ENCODE measurements at regions not wholly inside any gene's neighbourhood (a gene's known extent, or its start where the extent isn't known, plus 50 kb on each side); places are given as distances from the start of the nearest gene placed in this dataset.

DNA sequence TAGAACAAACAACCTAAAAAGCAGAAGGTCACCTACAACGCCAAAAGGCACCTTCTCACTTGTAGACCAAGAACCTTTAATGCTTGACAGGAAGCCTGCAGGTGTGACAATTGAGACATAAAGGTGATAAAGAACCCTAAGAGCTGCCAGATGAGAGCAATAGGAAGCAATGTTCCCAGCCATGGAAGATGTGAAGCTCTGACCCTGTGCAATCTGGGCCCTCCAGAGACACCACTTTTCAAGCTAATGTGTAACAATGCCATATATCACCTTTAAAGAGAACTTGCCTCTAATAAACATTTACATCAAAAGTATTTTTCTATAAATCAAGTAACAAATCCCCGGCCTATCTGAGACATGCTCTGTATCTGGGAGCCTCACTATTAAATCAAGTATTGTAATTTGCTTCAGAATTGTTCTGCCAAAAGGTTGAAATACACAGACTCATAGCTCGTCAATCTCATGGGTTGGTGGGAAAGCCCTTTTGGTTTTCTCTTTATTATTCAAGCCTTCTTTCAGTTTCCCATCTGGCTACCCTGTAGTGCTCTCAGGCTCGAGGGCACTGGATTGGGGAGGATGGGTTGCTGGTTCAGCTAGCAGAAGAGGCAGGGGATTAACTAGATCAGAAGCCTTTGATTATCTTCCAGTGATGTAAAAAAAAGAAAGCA is 368.9 kb downstream of the BUD13 start:
- TF ChIP-seq, protein P1, sequence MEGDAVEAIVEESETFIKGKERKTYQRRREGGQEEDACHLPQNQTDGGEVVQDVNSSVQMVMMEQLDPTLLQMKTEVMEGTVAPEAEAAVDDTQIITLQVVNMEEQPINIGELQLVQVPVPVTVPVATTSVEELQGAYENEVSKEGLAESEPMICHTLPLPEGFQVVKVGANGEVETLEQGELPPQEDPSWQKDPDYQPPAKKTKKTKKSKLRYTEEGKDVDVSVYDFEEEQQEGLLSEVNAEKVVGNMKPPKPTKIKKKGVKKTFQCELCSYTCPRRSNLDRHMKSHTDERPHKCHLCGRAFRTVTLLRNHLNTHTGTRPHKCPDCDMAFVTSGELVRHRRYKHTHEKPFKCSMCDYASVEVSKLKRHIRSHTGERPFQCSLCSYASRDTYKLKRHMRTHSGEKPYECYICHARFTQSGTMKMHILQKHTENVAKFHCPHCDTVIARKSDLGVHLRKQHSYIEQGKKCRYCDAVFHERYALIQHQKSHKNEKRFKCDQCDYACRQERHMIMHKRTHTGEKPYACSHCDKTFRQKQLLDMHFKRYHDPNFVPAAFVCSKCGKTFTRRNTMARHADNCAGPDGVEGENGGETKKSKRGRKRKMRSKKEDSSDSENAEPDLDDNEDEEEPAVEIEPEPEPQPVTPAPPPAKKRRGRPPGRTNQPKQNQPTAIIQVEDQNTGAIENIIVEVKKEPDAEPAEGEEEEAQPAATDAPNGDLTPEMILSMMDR (IDR thresholded peaks at IDR 0.05) = no peak
- TF ChIP-seq POLR2AphosphoS5 (IDR thresholded peaks at IDR 0.05) (no peak), POLR2A (IDR thresholded peaks at IDR 0.05) (no peak)
